ENCODE measurements at regions not wholly inside any gene's neighbourhood (a gene's known extent, or its start where the extent isn't known, plus 50 kb on each side); places are given as distances from the start of the nearest gene placed in this dataset.
"Not testable (repeated sequence)": the region's sequence is repeated elsewhere in the genome, so short reads cannot be mapped to it uniquely, and the experiment has no call there.

GRCh38 chr13:22940090-22940710, 240.6 kb upstream of the SGCG start:
- H3K9me3 ChIP-seq (ENCODE audit: control insufficient read depth in 2 of 2, insufficient read depth in 1 of 2, low read depth in 1 of 2, low read length in 1 of 2), result no peaks in the 10 kb centered on the region
- no peaks in the 10 kb centered on the region for H3K36me3 ChIP-seq (ENCODE audit: control insufficient read depth in 3 of 3, insufficient read depth in 2 of 3, low read depth in 1 of 3, low read length in 3 of 3)
- H3K4me1 ChIP-seq (ENCODE audit: control insufficient read depth in 3 of 3, insufficient read depth in 2 of 3, low read depth in 1 of 3, low read length in 2 of 3), result no peaks in the 10 kb centered on the region
- DNase-seq, result no peak
- H3K4me3 ChIP-seq (ENCODE audit: low read depth in 1 of 3, low read length in 3 of 3), result no peak overlapping the region
- H3K27me3 ChIP-seq (ENCODE audit: control insufficient read depth in 3 of 3, insufficient read depth in 3 of 3, low read length in 3 of 3), result no peaks in the 10 kb centered on the region
- FAIRE-seq, result no peak
- no peak overlapping the region for H3K27ac ChIP-seq (ENCODE audit: low read depth in 1 of 3, low read length in 2 of 3)
- WGBS, 3 donors, result 75 to 84% (median 80%) methylated on average over 8 to 11 of the region's 11 CpGs

GRCh38 chr13:22940736-22941135, 240.0 kb upstream of the SGCG start:
- 71 to 81% (median 80%) methylated on average over 14 of the region's 14 CpGs for WGBS, 3 donors
- Histone ChIP-seq H3K36me3 (ENCODE audit: control insufficient read depth in 3 of 3, insufficient read depth in 2 of 3, low read depth in 1 of 3, low read length in 3 of 3) (no peaks in the 10 kb centered on the region), H3K9me3 (ENCODE audit: control insufficient read depth in 2 of 2, insufficient read depth in 1 of 2, low read depth in 1 of 2, low read length in 1 of 2) (no peaks in the 10 kb centered on the region), H3K4me3 (ENCODE audit: low read depth in 1 of 3, low read length in 3 of 3) (no peak overlapping the region), H3K4me1 (ENCODE audit: control insufficient read depth in 3 of 3, insufficient read depth in 2 of 3, low read depth in 1 of 3, low read length in 2 of 3) (no peaks in the 10 kb centered on the region), H3K27ac (ENCODE audit: low read depth in 1 of 3, low read length in 2 of 3) (no peak overlapping the region), H3K27me3 (ENCODE audit: control insufficient read depth in 3 of 3, insufficient read depth in 3 of 3, low read length in 3 of 3) (no peaks in the 10 kb centered on the region)
- DNase-seq (no peak), FAIRE-seq (no peak)

- not testable (repeated sequence) for H3K4me1 ChIP-seq (ENCODE audit: control insufficient read depth in 3 of 3, insufficient read depth in 2 of 3, low read depth in 1 of 3, low read length in 2 of 3); H3K4me3 ChIP-seq (ENCODE audit: low read depth in 1 of 3, low read length in 3 of 3); H3K27ac ChIP-seq (ENCODE audit: low read depth in 1 of 3, low read length in 2 of 3); FAIRE-seq; H3K36me3 ChIP-seq (ENCODE audit: control insufficient read depth in 3 of 3, insufficient read depth in 2 of 3, low read depth in 1 of 3, low read length in 3 of 3); H3K9me3 ChIP-seq (ENCODE audit: control insufficient read depth in 2 of 2, insufficient read depth in 1 of 2, low read depth in 1 of 2, low read length in 1 of 2); H3K27me3 ChIP-seq (ENCODE audit: control insufficient read depth in 3 of 3, insufficient read depth in 3 of 3, low read length in 3 of 3); DNase-seq
- 72 to 91% (median 87%) methylated on average over 6 to 7 of the region's 8 CpGs for WGBS, 3 donors
These were observed 239.3 kb upstream of the SGCG start for GRCh38 chr13:22941495-22941894.

DNA sequence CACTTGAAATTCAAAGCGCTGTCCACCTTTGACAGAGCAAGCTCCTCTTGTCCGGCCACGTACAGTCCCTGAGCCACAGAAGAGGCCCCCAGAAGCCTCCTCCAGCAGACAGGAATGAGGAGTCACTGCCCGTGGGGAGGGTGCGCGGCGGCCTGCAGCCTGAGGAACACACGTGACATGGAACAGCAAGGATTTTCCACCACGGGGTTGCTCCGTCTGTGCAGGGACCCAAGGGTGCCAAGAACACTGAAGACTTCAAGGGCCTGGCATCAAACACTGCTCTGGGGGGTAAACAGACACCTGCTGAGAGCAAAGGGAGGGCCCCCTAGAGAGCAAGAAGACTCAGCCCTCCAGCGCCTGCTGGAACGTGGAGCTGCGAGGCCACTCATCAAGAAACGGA, 237.9 kb upstream of the SGCG start:
- not testable (repeated sequence) for H3K36me3 ChIP-seq (ENCODE audit: control insufficient read depth in 3 of 3, insufficient read depth in 2 of 3, low read depth in 1 of 3, low read length in 3 of 3); H3K4me3 ChIP-seq (ENCODE audit: low read depth in 1 of 3, low read length in 3 of 3); H3K27me3 ChIP-seq (ENCODE audit: control insufficient read depth in 3 of 3, insufficient read depth in 3 of 3, low read length in 3 of 3); H3K4me1 ChIP-seq (ENCODE audit: control insufficient read depth in 3 of 3, insufficient read depth in 2 of 3, low read depth in 1 of 3, low read length in 2 of 3); H3K9me3 ChIP-seq (ENCODE audit: control insufficient read depth in 2 of 2, insufficient read depth in 1 of 2, low read depth in 1 of 2, low read length in 1 of 2); FAIRE-seq; H3K27ac ChIP-seq (ENCODE audit: low read depth in 1 of 3, low read length in 2 of 3); DNase-seq
- WGBS, 3 donors, result 91 to 93% (median 93%) methylated on average over 11 to 13 of the region's 14 CpGs

DNA sequence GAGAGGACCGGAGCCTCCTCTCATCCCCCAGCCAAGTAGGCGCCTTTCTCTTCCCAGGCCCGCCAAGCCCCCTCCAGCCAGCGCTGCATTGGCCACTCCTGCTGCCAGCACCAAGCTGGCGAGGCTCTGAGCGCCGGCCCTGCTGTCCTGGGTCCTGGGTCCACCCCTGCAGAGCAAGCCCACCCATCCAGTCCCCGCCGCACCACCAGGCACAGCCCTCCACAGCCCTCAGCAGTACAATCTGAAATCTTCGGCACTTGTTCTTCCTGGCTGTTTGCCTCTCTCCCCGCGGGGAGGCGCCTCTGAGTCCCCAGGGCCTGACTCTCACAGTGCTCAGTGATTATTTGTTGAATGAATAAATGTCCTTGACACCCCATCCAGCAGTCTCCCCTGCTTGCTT, 236.4 kb upstream of the SGCG start:
- FAIRE-seq, result no peak
- Histone ChIP-seq H3K27ac (ENCODE audit: low read depth in 1 of 3, low read length in 2 of 3) (no peak overlapping the region), H3K4me3 (ENCODE audit: low read depth in 1 of 3, low read length in 3 of 3) (no peak overlapping the region), H3K36me3 (ENCODE audit: control insufficient read depth in 3 of 3, insufficient read depth in 2 of 3, low read depth in 1 of 3, low read length in 3 of 3) (no peaks in the 10 kb centered on the region), H3K9me3 (ENCODE audit: control insufficient read depth in 2 of 2, insufficient read depth in 1 of 2, low read depth in 1 of 2, low read length in 1 of 2) (no peaks in the 10 kb centered on the region), H3K4me1 (ENCODE audit: control insufficient read depth in 3 of 3, insufficient read depth in 2 of 3, low read depth in 1 of 3, low read length in 2 of 3) (no peaks in the 10 kb centered on the region), H3K27me3 (ENCODE audit: control insufficient read depth in 3 of 3, insufficient read depth in 3 of 3, low read length in 3 of 3) (no peaks in the 10 kb centered on the region)
- no peak for DNase-seq
- 84 to 89% (median 85%) methylated on average over 13 of the region's 13 CpGs for WGBS, 3 donors

DNA sequence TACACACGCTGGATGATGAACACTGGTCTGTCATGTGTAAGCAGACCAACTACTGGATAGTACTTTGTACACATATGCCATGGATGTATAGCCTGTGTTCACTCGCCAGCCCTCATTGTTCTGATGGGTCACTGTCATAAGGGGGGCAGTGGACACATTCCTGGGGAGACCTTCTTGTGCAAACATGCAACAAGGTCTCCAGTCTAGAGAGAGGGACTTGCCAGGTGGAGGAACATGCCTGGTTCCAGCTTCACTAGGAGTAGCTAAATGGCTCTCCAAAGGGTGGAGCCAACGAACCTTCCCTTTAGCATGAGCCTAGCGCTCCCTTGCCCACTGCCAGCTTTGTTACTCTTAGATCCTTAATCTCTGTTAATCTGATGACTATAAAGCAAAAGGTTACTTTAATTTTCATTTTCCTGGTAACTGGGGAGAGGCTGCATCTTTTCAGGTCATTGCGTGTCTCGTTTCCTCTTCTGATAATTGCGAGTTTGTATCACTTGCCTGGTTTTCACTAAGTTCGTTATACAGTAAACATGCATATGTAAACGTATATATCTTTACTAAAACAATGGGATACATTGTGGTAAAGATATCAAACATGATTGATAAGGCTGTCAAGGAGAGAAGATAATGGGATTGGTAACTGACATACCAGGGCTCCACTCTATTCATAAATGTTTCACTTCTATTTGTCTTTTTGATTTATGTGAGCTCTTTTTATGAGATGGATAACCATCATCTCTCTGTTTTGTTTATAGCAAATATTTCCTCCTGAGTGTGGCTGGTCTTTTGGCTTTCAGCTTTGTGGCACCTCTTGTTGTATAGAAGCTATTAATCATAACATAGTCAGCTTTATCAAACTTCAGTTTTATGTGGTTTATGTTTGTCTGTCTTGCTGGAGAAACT, 235.2 kb upstream of the SGCG start:
- WGBS, 3 donors, result 22 to 48% (median 32%) methylated on average over 9 of the region's 9 CpGs
- no peak for FAIRE-seq

GRCh38 chr13:22948421-22948820, 232.4 kb upstream of the SGCG start:
- FAIRE-seq (no peak), DNase-seq (no peak)
- WGBS, 3 donors, result 83 to 90% (median 85%) methylated on average over 13 of the region's 13 CpGs
- Histone ChIP-seq H3K4me3 (ENCODE audit: low read depth in 1 of 3, low read length in 3 of 3) (no peak overlapping the region), H3K36me3 (ENCODE audit: control insufficient read depth in 3 of 3, insufficient read depth in 2 of 3, low read depth in 1 of 3, low read length in 3 of 3) (no peaks in the 10 kb centered on the region), H3K9me3 (ENCODE audit: control insufficient read depth in 2 of 2, insufficient read depth in 1 of 2, low read depth in 1 of 2, low read length in 1 of 2) (peaks cover 0 to 2% of the 10 kb centered on the region in 2 donors), H3K4me1 (ENCODE audit: control insufficient read depth in 3 of 3, insufficient read depth in 2 of 3, low read depth in 1 of 3, low read length in 2 of 3) (no peaks in the 10 kb centered on the region), H3K27me3 (ENCODE audit: control insufficient read depth in 3 of 3, insufficient read depth in 3 of 3, low read length in 3 of 3) (no peaks in the 10 kb centered on the region), H3K27ac (ENCODE audit: low read depth in 1 of 3, low read length in 2 of 3) (no peak overlapping the region)

More for the DNA sequence above, 235.2 kb upstream of the SGCG start:
- H3K4me3 ChIP-seq (ENCODE audit: low read depth in 1 of 3, low read length in 3 of 3), result no peak overlapping the region
- no peaks in the 10 kb centered on the region for H3K9me3 ChIP-seq (ENCODE audit: control insufficient read depth in 2 of 2, insufficient read depth in 1 of 2, low read depth in 1 of 2, low read length in 1 of 2)
- no peaks in the 10 kb centered on the region for H3K36me3 ChIP-seq (ENCODE audit: control insufficient read depth in 3 of 3, insufficient read depth in 2 of 3, low read depth in 1 of 3, low read length in 3 of 3)
- H3K27ac ChIP-seq (ENCODE audit: low read depth in 1 of 3, low read length in 2 of 3), result no peak overlapping the region
- no peak for DNase-seq
- no peaks in the 10 kb centered on the region for H3K4me1 ChIP-seq (ENCODE audit: control insufficient read depth in 3 of 3, insufficient read depth in 2 of 3, low read depth in 1 of 3, low read length in 2 of 3)
- H3K27me3 ChIP-seq (ENCODE audit: control insufficient read depth in 3 of 3, insufficient read depth in 3 of 3, low read length in 3 of 3), result no peaks in the 10 kb centered on the region

- H3K9me3 ChIP-seq (ENCODE audit: control insufficient read depth in 2 of 2, insufficient read depth in 1 of 2, low read depth in 1 of 2, low read length in 1 of 2); H3K27me3 ChIP-seq (ENCODE audit: control insufficient read depth in 3 of 3, insufficient read depth in 3 of 3, low read length in 3 of 3); H3K27ac ChIP-seq (ENCODE audit: low read depth in 1 of 3, low read length in 2 of 3); H3K4me3 ChIP-seq (ENCODE audit: low read depth in 1 of 3, low read length in 3 of 3); H3K36me3 ChIP-seq (ENCODE audit: control insufficient read depth in 3 of 3, insufficient read depth in 2 of 3, low read depth in 1 of 3, low read length in 3 of 3); H3K4me1 ChIP-seq (ENCODE audit: control insufficient read depth in 3 of 3, insufficient read depth in 2 of 3, low read depth in 1 of 3, low read length in 2 of 3); FAIRE-seq; DNase-seq: not testable (repeated sequence)
These were observed 228.8 kb upstream of the SGCG start for GRCh38 chr13:22952018-22952417.

Data from small intestine (tissue), 7 donors.